Lung (tissue), 11 donors: ENCODE measurements at regions not wholly inside any gene's neighbourhood (a gene's known extent, or its start where the extent isn't known, plus 50 kb on each side); places are given as distances from the start of the nearest gene placed in this dataset.

Source experiments
- ATAC-seq: fragments of 200-7000 bp; cut with Tn5 transposase; one replicate; pipeline ENCODE4 v1.9.1; 2020; ENCODE audit warnings: moderate number of reproducible peaks; ENCODE audit not compliant: insufficient read depth, low FRiP score
- DNase-seq, 3 donors: peaks; one replicate each; pipeline ENCODE4 v3.0.0-alpha.2; 2013 to 2017
- H3K27ac ChIP-seq, 2 donors: one replicate each; pipeline ENCODE4 v1.5.1; 2013; ENCODE audit warnings: mild to moderate bottlenecking in 2 of 2, moderate library complexity in 2 of 2, control low read depth in 1 of 2, inconsistent platforms in 1 of 2, low read depth in 1 of 2, low read length in 1 of 2
- H3K27me3 ChIP-seq, 3 donors: one replicate each; pipeline ENCODE4 v1.5.1; 2013; ENCODE audit warnings: low read length in 2 of 3; ENCODE audit not compliant: control insufficient read depth in 3 of 3, insufficient read depth in 3 of 3
- H3K36me3 ChIP-seq, 4 donors: one replicate each; pipeline ENCODE4 v1.5.1; 2013; ENCODE audit warnings: low read length in 4 of 4, mild to moderate bottlenecking in 1 of 4, moderate library complexity in 1 of 4; ENCODE audit not compliant: control insufficient read depth in 4 of 4, insufficient read depth in 4 of 4
- H3K4me1 ChIP-seq, 5 donors: one replicate each; pipeline ENCODE4 v1.5.1; 2013; ENCODE audit warnings: low read length in 5 of 5, mild to moderate bottlenecking in 2 of 5, moderate library complexity in 1 of 5; ENCODE audit not compliant: control insufficient read depth in 5 of 5, insufficient read depth in 5 of 5
- H3K4me3 ChIP-seq: one replicate; pipeline ENCODE4 v1.5.1; 2013; ENCODE audit warnings: mild to moderate bottlenecking, control low read depth, moderate library complexity
- H3K9ac ChIP-seq, 2 donors: one replicate each; pipeline ENCODE4 v1.5.1; 2013; ENCODE audit warnings: low read length in 2 of 2, control low read depth in 1 of 2; ENCODE audit not compliant: insufficient read depth in 1 of 2
- H3K9me3 ChIP-seq, 4 donors: one replicate each; pipeline ENCODE4 v1.5.1; 2013; ENCODE audit warnings: low read length in 3 of 4, mild to moderate bottlenecking in 1 of 4, moderate library complexity in 1 of 4; ENCODE audit not compliant: control insufficient read depth in 4 of 4, insufficient read depth in 3 of 4
- WGBS, 2 donors: extraction: QIAGEN DNeasy Blood & Tissue Kit; methylation state at CpG; one replicate each; pipeline ENCODE4 v1.1.7; 2013; 5-methylcytosine and 5-hydroxymethylcytosine counted together
- TF ChIP-seq, protein P1 (sequence below): IDR thresholded peaks from 2 replicates; pipeline ENCODE4 v1.5.1; 2012; ENCODE audit warnings: mild to moderate bottlenecking; ENCODE audit errors: control extremely low read depth, extremely low read depth
- donor health status: control.
- donor health status: control.
- donor health status: Bipolar disorder and iron deficiency.
- donor health status: healthy.
- donor health status: DM: yes; HTN: yes; CAD: no.

DNA sequence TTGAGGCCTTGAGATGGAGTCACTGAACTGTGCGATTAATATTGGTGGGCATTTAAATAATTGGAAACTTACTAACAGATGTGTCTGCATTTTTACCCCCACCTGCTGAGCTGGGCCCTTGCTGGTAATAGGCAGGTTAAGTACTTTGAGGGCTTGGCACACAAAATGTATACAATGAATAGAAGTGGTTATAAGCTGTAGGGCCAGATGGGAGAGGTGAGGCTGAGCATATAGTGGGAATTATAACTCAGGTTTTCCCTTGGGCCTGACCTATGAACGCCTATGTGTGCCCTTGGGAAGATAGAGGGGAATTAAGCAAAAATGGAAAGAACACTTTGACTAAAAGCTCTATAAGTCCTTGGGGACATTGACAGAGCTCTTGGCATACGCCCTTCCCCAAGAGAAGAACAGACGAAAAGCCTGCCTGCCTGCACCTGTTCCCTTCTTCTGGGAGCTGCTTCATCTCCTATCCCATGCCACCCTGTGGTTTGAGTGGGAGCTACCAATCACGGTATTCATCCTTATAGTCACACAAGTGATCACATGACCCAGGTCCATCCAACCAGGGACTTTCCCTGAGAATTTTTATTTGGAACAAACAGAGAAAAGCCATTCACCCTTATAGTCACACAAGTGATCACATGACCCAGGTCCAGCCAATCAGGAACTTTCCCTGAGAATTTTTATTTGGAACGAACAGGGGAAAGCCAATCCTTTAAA lies 260.7 kb upstream of the CSF3R start:
- 74 to 89% methylated on average over 6 of the region's 6 CpGs for WGBS, 2 donors
- Histone ChIP-seq H3K27ac (no peak overlapping the region), H3K36me3 (no peaks in the 10 kb centered on the region), H3K27me3 (peaks cover 0 to 15% (median 2%) of the 10 kb centered on the region in 3 donors), H3K9ac (no peak overlapping the region), H3K9me3 (peaks cover 0 to 4% (median 0%) of the 10 kb centered on the region in 4 donors), H3K4me1 (no peaks in the 10 kb centered on the region), H3K4me3 (no peak overlapping the region)
- no peak for DNase-seq
- TF ChIP-seq, protein P1, sequence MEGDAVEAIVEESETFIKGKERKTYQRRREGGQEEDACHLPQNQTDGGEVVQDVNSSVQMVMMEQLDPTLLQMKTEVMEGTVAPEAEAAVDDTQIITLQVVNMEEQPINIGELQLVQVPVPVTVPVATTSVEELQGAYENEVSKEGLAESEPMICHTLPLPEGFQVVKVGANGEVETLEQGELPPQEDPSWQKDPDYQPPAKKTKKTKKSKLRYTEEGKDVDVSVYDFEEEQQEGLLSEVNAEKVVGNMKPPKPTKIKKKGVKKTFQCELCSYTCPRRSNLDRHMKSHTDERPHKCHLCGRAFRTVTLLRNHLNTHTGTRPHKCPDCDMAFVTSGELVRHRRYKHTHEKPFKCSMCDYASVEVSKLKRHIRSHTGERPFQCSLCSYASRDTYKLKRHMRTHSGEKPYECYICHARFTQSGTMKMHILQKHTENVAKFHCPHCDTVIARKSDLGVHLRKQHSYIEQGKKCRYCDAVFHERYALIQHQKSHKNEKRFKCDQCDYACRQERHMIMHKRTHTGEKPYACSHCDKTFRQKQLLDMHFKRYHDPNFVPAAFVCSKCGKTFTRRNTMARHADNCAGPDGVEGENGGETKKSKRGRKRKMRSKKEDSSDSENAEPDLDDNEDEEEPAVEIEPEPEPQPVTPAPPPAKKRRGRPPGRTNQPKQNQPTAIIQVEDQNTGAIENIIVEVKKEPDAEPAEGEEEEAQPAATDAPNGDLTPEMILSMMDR, result no peak
- ATAC-seq, result no peak

- H3K27me3 ChIP-seq, result peaks cover 0 to 38% (median 20%) of the 10 kb centered on the region in 3 donors
Observed at GRCh38 chr1:36741066-36741465, 258.4 kb upstream of the CSF3R start.

GRCh38 chr1:36740446-36740845 lies 257.7 kb upstream of the CSF3R start:
- no peaks in the 10 kb centered on the region for H3K36me3 ChIP-seq
- H3K4me1 ChIP-seq, result peaks cover 0 to 3% (median 0%) of the 10 kb centered on the region in 5 donors
- peaks cover 0 to 38% (median 20%) of the 10 kb centered on the region in 3 donors for H3K27me3 ChIP-seq
- ATAC-seq, result no peak
- TF ChIP-seq, protein P1, result no peak
- no peak overlapping the region for H3K9ac ChIP-seq
- no peak for DNase-seq
- no peak overlapping the region for H3K4me3 ChIP-seq
- no peak overlapping the region for H3K27ac ChIP-seq
- WGBS, 2 donors, result 0 to 62% methylated on average over 1 of the region's 1 CpG
- peaks cover 0 to 7% (median 0%) of the 10 kb centered on the region in 4 donors for H3K9me3 ChIP-seq

More at GRCh38 chr1:36741066-36741465, 258.4 kb upstream of the CSF3R start:
- Histone ChIP-seq H3K27ac (no peak overlapping the region), H3K9ac (no peak overlapping the region), H3K4me3 (no peak overlapping the region), H3K9me3 (peaks cover 0 to 7% (median 0%) of the 10 kb centered on the region in 4 donors), H3K36me3 (no peaks in the 10 kb centered on the region), H3K4me1 (peaks cover 0 to 3% (median 0%) of the 10 kb centered on the region in 5 donors)
- DNase-seq (no peak), ATAC-seq (no peak)
- WGBS, 2 donors, result 89 to 92% methylated on average over 1 of the region's 1 CpG
- TF ChIP-seq, protein P1, result no peak
